Peyer's patch (tissue), 4 donors: ENCODE measurements at regions not wholly inside any gene's neighbourhood (a gene's known extent, or its start where the extent isn't known, plus 50 kb on each side); places are given as distances from the start of the nearest gene placed in this dataset.

Experiments
- DNase-seq, 3 donors: peaks; one replicate each; pipeline ENCODE4 v3.0.0-alpha.2; 2017 to 2019
- H3K27ac ChIP-seq, 4 donors: fragments of 200-600 bp; sonication (generic); one replicate each; pipeline ENCODE4 v1.5.1; 2016 to 2019
- H3K27me3 ChIP-seq, 2 donors: fragments of 200-600 bp; sonication (generic); one replicate each; pipeline ENCODE4 v1.5.1; 2019
- H3K36me3 ChIP-seq, 3 donors: fragments of 200-600 bp; sonication (generic); one replicate each; pipeline ENCODE4 v1.5.1; 2016 to 2019
- H3K4me1 ChIP-seq, 4 donors: fragments of 200-600 bp; sonication (generic); one replicate each; pipeline ENCODE4 v1.5.1; 2016 to 2019
- H3K4me3 ChIP-seq, 4 donors: fragments of 200-600 bp; sonication (generic); 1 replicate in 3 of 4; 2 replicates in 1 of 4; pipeline ENCODE4 v1.5.1; 2016 to 2019; ENCODE audit warnings: mild to moderate bottlenecking in 1 of 4
- H3K9me3 ChIP-seq, 4 donors: fragments of 200-600 bp; sonication (generic); one replicate each; pipeline ENCODE4 v1.5.1; 2016 to 2019; ENCODE audit warnings: mild to moderate bottlenecking in 1 of 4
- POLR2A ChIP-seq, 2 donors: fragments of 450-650 bp; IDR thresholded peaks; one replicate each; pipeline ENCODE4 v1.5.1; 2017; ENCODE audit warnings: antibody characterized with exemption in 2 of 2, mild to moderate bottlenecking in 2 of 2, moderate library complexity in 2 of 2
- TF ChIP-seq, protein P1 (sequence below), 6 experiments: fragments of 450-650 bp in 4 of 6; fragments of 200-600 bp in 2 of 6; sonication (generic) in 1 of 6; IDR thresholded peaks; one replicate each; pipeline ENCODE4 v1.5.1; 2017 to 2019; ENCODE audit warnings: antibody characterized with exemption in 6 of 6, mild to moderate bottlenecking in 3 of 6, moderate library complexity in 1 of 6

DNA sequence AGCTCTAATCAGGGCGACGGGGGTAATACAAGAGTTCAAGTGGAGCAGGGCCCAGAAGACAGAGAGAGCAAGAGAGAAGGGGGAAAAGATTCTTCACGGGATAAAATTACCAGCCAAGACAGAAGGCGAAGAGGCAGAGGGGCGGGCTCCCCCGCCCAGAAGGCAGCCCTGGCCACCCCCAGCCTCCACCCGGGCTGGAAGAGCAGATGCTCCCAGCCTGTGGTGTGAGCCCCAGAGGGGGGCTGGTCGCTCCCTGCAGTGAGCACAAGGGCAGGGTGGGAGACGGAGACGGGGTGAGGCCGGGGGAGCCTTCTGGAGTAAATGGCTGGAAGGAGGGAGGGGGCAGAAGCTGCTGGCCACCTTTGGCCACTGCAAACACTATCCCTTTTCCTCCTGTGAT is 1035.6 kb downstream of the VRK1 start:
- H3K4me1 ChIP-seq = no peaks in the 10 kb centered on the region
- H3K4me3 ChIP-seq = no peak overlapping the region
- H3K9me3 ChIP-seq = no peaks in the 10 kb centered on the region
- H3K27me3 ChIP-seq = no peaks in the 10 kb centered on the region
- no peak overlapping the region for H3K27ac ChIP-seq
- no peaks in the 10 kb centered on the region for H3K36me3 ChIP-seq
- no peak for DNase-seq
- TF ChIP-seq, protein P1, sequence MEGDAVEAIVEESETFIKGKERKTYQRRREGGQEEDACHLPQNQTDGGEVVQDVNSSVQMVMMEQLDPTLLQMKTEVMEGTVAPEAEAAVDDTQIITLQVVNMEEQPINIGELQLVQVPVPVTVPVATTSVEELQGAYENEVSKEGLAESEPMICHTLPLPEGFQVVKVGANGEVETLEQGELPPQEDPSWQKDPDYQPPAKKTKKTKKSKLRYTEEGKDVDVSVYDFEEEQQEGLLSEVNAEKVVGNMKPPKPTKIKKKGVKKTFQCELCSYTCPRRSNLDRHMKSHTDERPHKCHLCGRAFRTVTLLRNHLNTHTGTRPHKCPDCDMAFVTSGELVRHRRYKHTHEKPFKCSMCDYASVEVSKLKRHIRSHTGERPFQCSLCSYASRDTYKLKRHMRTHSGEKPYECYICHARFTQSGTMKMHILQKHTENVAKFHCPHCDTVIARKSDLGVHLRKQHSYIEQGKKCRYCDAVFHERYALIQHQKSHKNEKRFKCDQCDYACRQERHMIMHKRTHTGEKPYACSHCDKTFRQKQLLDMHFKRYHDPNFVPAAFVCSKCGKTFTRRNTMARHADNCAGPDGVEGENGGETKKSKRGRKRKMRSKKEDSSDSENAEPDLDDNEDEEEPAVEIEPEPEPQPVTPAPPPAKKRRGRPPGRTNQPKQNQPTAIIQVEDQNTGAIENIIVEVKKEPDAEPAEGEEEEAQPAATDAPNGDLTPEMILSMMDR (IDR thresholded peaks at IDR 0.05) = no peak
- TF ChIP-seq POLR2A (IDR thresholded peaks at IDR 0.05) = no peak

- Histone ChIP-seq H3K4me1 (no peaks in the 10 kb centered on the region), H3K27me3 (no peaks in the 10 kb centered on the region), H3K27ac (no peak overlapping the region), H3K36me3 (no peaks in the 10 kb centered on the region), H3K9me3 (no peaks in the 10 kb centered on the region), H3K4me3 (no peak overlapping the region)
- DNase-seq = no peak
- TF ChIP-seq POLR2A (IDR thresholded peaks at IDR 0.05) = no peak
- TF ChIP-seq, protein P1 (IDR thresholded peaks at IDR 0.05) = no peak
Observed at GRCh38 chr14:97838986-97839385, 1041.8 kb downstream of the VRK1 start.

DNA sequence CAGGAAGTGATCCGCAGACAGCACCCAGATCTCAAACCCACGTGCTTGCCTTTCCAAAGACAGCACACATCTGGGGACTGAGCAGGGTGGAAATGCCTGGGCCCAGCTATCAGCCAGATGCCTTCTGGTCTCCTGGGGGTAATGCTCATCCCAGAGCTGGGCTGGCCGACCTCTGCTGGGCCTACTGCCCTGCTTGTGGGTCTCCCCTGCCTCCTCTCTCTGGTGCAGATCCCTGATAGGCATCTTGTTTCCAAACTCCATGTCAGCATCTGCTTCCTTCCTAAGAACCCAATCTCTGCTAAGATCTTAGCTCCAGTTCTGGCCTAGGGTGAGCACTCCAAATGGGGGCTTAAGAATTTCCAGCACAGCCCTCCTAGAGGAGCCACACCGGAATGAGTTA is 1043.0 kb downstream of the VRK1 start:
- no peaks in the 10 kb centered on the region for H3K4me1 ChIP-seq
- no peak overlapping the region for H3K27ac ChIP-seq
- H3K4me3 ChIP-seq = no peak overlapping the region
- H3K9me3 ChIP-seq = no peaks in the 10 kb centered on the region
- no peaks in the 10 kb centered on the region for H3K27me3 ChIP-seq
- TF ChIP-seq, protein P1 (IDR thresholded peaks at IDR 0.05) = no peak
- TF ChIP-seq POLR2A (IDR thresholded peaks at IDR 0.05) = no peak
- H3K36me3 ChIP-seq = no peaks in the 10 kb centered on the region
- DNase-seq = no peak

DNA sequence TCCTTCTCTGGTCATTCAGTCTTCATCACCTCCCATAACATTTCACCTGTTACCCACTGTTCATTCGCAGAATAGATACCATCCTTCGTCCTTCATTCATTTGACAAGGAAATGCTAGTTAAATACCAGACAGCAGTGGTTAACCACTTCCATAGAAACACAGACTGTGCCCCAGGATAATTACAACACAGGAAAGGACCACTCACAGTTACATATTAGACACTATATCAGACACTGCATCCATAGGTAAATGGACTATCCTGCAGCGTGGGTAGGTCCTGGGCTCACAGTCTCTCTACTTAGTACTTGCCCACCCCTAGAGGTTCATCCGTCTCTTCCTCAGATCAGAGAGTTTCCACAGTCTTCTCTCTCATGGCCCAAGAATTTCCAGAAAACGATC is 1044.6 kb downstream of the VRK1 start:
- Histone ChIP-seq H3K4me3 (no peak overlapping the region), H3K4me1 (no peaks in the 10 kb centered on the region), H3K36me3 (no peaks in the 10 kb centered on the region), H3K9me3 (no peaks in the 10 kb centered on the region), H3K27ac (no peak overlapping the region), H3K27me3 (no peaks in the 10 kb centered on the region)
- DNase-seq = no peak
- TF ChIP-seq POLR2A (IDR thresholded peaks at IDR 0.05) = no peak
- TF ChIP-seq, protein P1 (IDR thresholded peaks at IDR 0.05) = no peak

DNA sequence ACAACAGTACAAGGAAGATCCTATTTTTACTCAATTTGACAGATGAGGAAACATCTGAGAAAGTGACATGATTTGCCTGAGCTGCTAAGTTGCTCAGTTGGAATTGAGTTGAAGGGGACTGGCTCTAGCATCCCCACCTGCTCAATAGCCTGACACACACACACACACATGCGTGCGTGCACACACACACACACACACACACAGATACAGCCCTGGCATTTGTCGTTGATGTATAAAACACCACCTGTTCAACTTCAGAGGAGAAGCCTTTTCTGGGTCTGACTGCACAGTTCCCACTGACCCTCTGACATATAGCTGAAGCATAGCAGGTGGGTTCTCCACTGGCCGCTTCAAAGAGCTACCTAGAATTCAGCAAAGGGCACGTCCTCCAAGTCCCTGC is 1045.9 kb downstream of the VRK1 start:
- H3K4me3 ChIP-seq = no peak overlapping the region
- no peak overlapping the region for H3K27ac ChIP-seq
- no peaks in the 10 kb centered on the region for H3K4me1 ChIP-seq
- no peaks in the 10 kb centered on the region for H3K27me3 ChIP-seq
- DNase-seq = no peak
- TF ChIP-seq, protein P1 (IDR thresholded peaks at IDR 0.05) = no peak
- no peak for TF ChIP-seq POLR2A (IDR thresholded peaks at IDR 0.05)
- no peaks in the 10 kb centered on the region for H3K36me3 ChIP-seq
- H3K9me3 ChIP-seq = no peaks in the 10 kb centered on the region

DNA sequence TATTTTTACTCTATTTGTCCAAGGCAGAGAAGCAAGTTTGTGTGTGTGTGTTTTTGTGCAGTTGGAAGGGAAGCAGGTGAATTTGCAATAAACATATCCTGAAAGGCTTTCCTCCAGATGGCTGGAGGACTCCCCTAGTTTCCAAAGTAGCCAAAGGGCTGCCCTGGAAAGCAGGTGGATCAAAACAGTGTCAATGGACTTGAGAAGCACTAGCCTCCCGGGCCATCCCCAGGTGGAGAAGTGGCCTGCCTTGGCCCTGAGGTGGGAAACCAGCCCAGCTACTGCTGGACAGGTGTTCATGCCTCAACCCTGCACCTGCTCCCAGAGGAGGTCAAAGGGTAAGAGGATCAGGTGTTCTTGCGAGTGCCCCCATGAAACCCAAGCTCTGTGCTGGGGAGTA is 1046.9 kb downstream of the VRK1 start:
- Histone ChIP-seq H3K4me3 (no peak overlapping the region), H3K27me3 (no peaks in the 10 kb centered on the region), H3K9me3 (no peaks in the 10 kb centered on the region), H3K36me3 (no peaks in the 10 kb centered on the region), H3K27ac (no peak overlapping the region), H3K4me1 (no peaks in the 10 kb centered on the region)
- DNase-seq = no peak
- no peak for TF ChIP-seq POLR2A (IDR thresholded peaks at IDR 0.05)
- TF ChIP-seq, protein P1 (IDR thresholded peaks at IDR 0.05) = no peak
